ENCODE measurements at regions not wholly inside any gene's neighbourhood (a gene's known extent, or its start where the extent isn't known, plus 50 kb on each side); places are given as distances from the start of the nearest gene placed in this dataset.

GRCh38 chr4:98758182-98758581, 99.8 kb upstream of the TSPAN5 start:
- no peak for DNase-seq (ENCODE audit: low read depth)

DNA sequence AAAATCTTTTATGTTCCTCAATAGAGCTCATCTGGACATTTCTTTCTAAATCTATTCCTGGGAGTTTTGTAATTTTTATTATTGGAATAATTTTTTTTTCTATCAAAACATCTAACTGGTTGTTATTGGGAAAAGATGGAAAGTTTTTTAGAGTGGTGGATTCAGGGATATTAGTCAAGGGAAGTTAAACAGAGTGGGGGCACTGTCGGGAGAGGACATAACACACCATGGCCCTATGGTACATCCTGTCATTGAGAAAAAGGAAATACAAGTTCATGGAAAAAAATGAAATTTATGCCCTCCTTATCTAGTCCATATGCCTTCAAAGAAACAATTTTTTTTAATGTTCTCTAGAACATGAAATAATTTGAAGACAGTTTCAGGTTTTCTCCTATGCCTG, 96.3 kb upstream of the TSPAN5 start:
- DNase-seq (ENCODE audit: low read depth), result no peak

GRCh38 chr4:98749206-98749605, 90.8 kb upstream of the TSPAN5 start:
- no peak for DNase-seq (ENCODE audit: low read depth)

DNA sequence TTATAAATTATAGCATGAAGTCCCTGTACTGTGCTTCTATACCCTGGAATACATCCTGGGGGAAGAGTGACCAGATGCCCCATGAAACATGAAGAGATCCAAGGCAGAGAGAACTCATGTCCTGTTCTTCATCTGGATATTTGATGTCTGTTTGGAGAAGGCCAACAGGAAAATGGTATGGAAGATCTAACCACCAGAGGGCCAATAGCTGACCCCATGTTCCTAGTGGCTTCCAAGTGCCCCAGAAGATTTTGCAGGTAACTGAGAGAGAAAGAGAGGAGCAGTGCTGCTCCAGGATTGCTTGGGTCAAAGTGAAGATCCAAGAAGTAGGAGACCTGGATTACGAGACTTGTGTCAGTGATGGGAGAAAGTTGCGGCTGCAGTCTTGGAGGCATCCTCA, 90.2 kb upstream of the TSPAN5 start:
- DNase-seq (ENCODE audit: low read depth), result no peak

DNA sequence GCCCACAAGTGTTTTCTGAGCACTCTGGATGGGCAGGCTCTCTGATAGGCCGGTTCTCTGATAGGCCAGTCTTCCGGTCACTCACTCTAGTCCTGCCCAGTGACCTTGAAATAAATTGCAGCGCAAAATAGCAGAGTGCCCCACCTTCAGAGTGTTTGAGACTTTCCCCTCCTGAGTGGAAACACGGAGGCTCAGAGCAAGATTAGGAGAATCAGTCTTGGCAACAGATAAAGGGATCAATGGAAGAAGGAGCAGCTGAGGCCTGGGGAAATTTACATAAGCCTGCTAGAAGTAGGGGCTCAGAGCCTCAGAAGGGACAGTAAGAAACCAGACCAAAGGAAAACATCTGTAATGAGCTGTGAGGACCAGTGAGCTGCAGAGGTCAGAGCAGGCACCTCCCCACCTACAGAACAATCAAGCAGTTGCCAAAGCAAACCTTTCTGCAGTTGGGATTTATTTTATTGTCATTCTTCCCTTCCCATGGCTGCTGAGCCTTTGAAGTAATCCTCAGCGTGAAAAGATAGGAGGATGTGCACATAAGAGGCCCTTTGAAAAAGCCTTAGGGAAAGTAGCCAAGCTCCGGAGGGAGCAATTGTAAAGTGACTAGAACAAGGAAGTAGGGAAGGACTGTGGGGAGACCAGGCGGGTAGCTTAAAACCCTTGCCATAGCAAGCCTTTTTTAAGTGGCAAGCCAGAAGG, 89.1 kb upstream of the TSPAN5 start:
- no peak for DNase-seq (ENCODE audit: low read depth)

DNA sequence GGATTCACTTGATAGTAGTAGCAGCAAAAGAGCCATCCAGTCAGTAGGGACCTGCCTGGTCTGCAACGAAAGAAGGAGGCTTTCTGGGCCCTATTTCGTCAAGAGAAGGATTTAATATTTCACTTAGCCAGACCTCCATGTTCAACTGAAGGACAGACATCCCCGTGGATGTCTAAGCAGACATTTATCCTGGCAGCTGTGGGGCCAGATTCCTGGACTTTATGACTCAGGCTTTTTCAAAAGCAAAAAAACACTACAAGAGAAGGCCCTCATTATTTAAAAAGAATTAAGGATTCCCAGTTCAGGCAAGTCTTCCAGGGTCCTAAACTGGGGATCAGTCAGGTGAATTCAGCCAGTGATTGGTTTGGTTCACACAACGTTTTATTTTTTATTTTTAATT, 88.5 kb upstream of the TSPAN5 start:
- no peak for DNase-seq (ENCODE audit: low read depth)

- peak; percentile 17 for DNase-seq (ENCODE audit: low read depth)
Measured at GRCh38 chr4:98746530-98746929, 88.1 kb upstream of the TSPAN5 start.

GRCh38 chr4:98745366-98745765, 87.0 kb upstream of the TSPAN5 start:
- DNase-seq (ENCODE audit: low read depth), result peak; percentile 53

- DNase-seq (ENCODE audit: low read depth), result no peak
Measured at GRCh38 chr4:98744372-98745150, 86.2 kb upstream of the TSPAN5 start.

GRCh38 chr4:98741952-98742351, 83.5 kb upstream of the TSPAN5 start:
- DNase-seq (ENCODE audit: low read depth), result no peak

GRCh38 chr4:98739751-98740150, 81.3 kb upstream of the TSPAN5 start:
- DNase-seq (ENCODE audit: low read depth), result no peak

DNA sequence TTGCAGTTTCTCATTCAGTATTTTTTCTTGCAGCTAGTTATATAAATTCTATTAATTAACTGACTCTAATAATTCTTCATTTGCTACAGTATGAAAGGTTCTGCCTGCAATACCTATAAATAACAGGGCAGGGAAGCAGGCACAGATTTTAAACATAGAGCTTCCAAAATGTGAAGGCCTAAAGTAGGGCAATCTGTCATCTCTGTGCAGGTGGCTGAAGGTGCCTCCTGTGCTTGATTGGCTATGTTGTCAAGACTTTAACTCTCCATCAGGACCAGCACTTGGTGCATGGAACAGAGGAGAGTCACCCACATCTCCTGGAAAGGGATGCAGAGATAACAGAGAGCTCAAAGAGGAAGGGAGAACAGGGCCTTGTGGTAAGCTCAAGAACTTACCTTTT, 75.2 kb upstream of the TSPAN5 start:
- no peak for DNase-seq (ENCODE audit: low read depth)

DNA sequence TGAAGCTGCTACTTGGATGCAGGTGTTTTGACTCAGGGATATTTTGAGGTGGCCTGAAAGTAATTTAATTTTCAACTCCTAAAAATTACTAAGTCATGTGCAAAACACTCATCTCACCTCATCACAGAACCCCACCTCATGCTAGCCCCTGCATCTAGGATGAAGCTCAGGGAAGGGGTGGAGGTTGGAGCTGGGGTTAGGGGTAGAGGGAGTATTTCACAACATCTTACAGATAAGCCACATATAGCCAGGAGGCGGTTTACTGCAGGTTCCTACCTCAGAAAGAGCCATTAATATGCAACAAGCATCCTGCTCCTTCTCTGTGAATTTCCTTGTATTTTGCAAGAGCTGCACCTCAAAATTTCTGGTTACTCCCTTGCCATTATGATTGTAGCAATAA, 70.5 kb upstream of the TSPAN5 start:
- DNase-seq (ENCODE audit: low read depth), result no peak

GRCh38 chr4:98728433-98728832, 70.0 kb upstream of the TSPAN5 start:
- DNase-seq (ENCODE audit: low read depth), result peak; percentile 68

GRCh38 chr4:98722000-98722399, 63.6 kb upstream of the TSPAN5 start:
- DNase-seq (ENCODE audit: low read depth), result no peak

- peak; percentile 14 for DNase-seq (ENCODE audit: low read depth)
Measured at GRCh38 chr4:98720871-98721480, 62.6 kb upstream of the TSPAN5 start.

GRCh38 chr4:98716796-98717195, 58.4 kb upstream of the TSPAN5 start:
- DNase-seq (ENCODE audit: low read depth), result no peak

DNA sequence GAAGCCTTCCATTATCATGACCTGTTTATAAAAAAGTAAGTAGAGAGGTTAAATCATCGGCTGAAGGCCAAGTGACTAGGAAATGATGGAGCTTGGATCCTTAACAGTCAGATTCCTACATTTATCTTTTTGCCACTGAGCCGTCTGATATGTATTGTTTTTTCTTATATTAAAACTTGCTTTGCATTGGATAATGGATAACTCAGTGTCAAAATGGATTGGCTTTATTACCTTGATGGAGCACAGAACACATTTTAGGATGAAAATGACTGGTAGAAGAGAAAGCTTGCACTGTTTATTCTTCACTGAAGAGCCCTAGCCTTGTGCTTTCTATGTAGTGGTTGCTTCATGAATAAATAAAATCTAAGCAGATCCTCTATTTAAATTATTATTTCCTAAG, 54.2 kb upstream of the TSPAN5 start:
- no peak for DNase-seq (ENCODE audit: low read depth)

DNA sequence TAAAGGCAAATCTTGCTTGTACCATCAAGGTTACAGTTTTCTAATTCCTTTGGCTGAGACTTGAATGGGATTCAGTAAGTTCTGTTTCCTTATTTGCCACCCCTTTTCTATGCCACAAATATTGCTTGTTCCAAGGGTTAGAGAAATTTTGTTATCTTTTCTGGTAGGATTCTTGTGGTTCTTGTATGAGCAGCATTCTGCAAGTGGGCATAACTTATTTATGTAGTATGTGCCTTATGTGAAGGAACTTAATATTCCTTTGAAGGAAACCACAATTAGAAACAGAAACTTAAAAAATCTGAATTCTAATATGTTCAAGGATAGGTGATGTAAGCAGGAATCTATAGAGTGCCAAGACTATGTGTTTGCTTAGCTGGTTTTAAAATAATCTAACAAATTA, 53.1 kb upstream of the TSPAN5 start:
- peak; percentile 27 for DNase-seq (ENCODE audit: low read depth)

DNA sequence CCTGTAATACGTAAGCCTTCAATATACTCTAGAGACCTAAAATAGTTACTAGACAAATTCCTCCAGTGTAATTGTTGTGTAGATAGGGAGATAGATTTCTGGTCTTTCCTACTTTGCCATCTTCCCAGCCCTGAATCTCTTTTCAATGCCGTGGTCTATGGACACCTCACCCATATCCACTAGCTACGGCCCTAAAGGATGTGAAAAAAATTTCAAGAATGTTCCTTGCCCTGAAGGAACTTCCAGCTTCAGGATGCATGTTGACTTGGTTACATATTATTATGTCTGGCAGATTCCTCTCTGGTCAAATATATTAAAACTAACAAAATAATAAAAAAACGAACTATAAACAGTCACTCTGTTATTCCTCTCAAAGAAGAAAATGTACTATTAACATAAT, 52.4 kb upstream of the TSPAN5 start:
- peak; percentile 46 for DNase-seq (ENCODE audit: low read depth)

Data from iris pigment epithelial cell (primary cell).